ENCODE measurements at regions not wholly inside any gene's neighbourhood (a gene's known extent, or its start where the extent isn't known, plus 50 kb on each side); places are given as distances from the start of the nearest gene placed in this dataset.
A peak's percentile ranks its signal among the peaks of the same experiment; 100 is the strongest.

DNA sequence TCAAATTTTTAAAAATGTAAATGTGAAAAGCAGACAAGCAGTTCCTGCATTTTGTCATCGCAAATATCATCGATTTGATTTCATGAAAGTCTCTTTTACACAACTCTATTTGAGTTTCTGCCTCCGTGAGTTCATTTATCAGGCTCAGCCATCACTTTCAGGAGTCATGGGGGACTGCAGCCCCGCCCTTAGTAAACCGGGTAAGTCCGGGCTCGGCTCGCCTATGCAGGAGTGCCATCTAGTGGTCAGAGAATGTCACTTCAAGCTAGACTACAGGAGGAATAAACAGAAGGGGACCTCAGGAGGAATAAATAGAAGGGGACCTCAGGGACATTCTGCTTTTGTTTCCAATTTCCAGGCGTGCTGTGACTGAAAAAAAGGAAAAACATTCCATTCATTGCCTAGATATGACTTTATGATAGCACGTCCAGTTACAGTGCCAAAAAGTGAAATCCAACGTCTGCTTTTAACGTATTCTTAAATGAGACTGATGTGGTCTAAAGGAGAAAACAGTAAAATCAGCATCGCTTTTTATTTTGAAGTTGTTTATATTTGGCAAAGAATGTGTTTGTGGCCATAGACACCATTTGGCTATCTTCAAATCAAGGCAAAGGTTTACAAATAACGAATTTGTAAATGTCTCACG is 333.9 kb downstream of the HACE1 start (continued):
- TF ChIP-seq, protein P1, sequence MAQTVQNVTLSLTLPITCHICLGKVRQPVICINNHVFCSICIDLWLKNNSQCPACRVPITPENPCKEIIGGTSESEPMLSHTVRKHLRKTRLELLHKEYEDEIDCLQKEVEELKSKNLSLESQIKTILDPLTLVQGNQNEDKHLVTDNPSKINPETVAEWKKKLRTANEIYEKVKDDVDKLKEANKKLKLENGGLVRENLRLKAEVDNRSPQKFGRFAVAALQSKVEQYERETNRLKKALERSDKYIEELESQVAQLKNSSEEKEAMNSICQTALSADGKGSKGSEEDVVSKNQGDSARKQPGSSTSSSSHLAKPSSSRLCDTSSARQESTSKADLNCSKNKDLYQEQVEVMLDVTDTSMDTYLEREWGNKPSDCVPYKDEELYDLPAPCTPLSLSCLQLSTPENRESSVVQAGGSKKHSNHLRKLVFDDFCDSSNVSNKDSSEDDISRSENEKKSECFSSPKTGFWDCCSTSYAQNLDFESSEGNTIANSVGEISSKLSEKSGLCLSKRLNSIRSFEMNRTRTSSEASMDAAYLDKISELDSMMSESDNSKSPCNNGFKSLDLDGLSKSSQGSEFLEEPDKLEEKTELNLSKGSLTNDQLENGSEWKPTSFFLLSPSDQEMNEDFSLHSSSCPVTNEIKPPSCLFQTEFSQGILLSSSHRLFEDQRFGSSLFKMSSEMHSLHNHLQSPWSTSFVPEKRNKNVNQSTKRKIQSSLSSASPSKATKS (CRISPR knock-in tag; IDR thresholded peaks at IDR 0.05): no peak
- peak; percentile 54; the same call in 1 of the 2 replicates for TF ChIP-seq ARID2 (IDR thresholded peaks at IDR 0.05)
- TF ChIP-seq ZNF239 (CRISPR knock-in tag; IDR thresholded peaks at IDR 0.05): no peak
- TF ChIP-seq, protein P2, sequence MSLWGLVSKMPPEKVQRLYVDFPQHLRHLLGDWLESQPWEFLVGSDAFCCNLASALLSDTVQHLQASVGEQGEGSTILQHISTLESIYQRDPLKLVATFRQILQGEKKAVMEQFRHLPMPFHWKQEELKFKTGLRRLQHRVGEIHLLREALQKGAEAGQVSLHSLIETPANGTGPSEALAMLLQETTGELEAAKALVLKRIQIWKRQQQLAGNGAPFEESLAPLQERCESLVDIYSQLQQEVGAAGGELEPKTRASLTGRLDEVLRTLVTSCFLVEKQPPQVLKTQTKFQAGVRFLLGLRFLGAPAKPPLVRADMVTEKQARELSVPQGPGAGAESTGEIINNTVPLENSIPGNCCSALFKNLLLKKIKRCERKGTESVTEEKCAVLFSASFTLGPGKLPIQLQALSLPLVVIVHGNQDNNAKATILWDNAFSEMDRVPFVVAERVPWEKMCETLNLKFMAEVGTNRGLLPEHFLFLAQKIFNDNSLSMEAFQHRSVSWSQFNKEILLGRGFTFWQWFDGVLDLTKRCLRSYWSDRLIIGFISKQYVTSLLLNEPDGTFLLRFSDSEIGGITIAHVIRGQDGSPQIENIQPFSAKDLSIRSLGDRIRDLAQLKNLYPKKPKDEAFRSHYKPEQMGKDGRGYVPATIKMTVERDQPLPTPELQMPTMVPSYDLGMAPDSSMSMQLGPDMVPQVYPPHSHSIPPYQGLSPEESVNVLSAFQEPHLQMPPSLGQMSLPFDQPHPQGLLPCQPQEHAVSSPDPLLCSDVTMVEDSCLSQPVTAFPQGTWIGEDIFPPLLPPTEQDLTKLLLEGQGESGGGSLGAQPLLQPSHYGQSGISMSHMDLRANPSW (CRISPR knock-in tag; IDR thresholded peaks at IDR 0.05): no peak
- TF ChIP-seq MCM3 (IDR thresholded peaks at IDR 0.05): no peak
- TF ChIP-seq, protein P3, sequence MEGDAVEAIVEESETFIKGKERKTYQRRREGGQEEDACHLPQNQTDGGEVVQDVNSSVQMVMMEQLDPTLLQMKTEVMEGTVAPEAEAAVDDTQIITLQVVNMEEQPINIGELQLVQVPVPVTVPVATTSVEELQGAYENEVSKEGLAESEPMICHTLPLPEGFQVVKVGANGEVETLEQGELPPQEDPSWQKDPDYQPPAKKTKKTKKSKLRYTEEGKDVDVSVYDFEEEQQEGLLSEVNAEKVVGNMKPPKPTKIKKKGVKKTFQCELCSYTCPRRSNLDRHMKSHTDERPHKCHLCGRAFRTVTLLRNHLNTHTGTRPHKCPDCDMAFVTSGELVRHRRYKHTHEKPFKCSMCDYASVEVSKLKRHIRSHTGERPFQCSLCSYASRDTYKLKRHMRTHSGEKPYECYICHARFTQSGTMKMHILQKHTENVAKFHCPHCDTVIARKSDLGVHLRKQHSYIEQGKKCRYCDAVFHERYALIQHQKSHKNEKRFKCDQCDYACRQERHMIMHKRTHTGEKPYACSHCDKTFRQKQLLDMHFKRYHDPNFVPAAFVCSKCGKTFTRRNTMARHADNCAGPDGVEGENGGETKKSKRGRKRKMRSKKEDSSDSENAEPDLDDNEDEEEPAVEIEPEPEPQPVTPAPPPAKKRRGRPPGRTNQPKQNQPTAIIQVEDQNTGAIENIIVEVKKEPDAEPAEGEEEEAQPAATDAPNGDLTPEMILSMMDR (IDR thresholded peaks at IDR 0.05 in 2 of 3, conservative IDR thresholded peaks at IDR 0.05 in 1 of 3; ENCODE audit: insufficient read depth in 2 of 3, low read depth in 1 of 3, low read length in 3 of 3): peak; percentile 81 to 94 (median 87)
- no peak for TF ChIP-seq PRMT5 (CRISPR knock-in tag; IDR thresholded peaks at IDR 0.05)
- TF ChIP-seq IFI16 (CRISPR knock-in tag; IDR thresholded peaks at IDR 0.05): no peak
- TF ChIP-seq KLF1 (tag; IDR thresholded peaks at IDR 0.05): no peak
- TF ChIP-seq, protein P4, sequence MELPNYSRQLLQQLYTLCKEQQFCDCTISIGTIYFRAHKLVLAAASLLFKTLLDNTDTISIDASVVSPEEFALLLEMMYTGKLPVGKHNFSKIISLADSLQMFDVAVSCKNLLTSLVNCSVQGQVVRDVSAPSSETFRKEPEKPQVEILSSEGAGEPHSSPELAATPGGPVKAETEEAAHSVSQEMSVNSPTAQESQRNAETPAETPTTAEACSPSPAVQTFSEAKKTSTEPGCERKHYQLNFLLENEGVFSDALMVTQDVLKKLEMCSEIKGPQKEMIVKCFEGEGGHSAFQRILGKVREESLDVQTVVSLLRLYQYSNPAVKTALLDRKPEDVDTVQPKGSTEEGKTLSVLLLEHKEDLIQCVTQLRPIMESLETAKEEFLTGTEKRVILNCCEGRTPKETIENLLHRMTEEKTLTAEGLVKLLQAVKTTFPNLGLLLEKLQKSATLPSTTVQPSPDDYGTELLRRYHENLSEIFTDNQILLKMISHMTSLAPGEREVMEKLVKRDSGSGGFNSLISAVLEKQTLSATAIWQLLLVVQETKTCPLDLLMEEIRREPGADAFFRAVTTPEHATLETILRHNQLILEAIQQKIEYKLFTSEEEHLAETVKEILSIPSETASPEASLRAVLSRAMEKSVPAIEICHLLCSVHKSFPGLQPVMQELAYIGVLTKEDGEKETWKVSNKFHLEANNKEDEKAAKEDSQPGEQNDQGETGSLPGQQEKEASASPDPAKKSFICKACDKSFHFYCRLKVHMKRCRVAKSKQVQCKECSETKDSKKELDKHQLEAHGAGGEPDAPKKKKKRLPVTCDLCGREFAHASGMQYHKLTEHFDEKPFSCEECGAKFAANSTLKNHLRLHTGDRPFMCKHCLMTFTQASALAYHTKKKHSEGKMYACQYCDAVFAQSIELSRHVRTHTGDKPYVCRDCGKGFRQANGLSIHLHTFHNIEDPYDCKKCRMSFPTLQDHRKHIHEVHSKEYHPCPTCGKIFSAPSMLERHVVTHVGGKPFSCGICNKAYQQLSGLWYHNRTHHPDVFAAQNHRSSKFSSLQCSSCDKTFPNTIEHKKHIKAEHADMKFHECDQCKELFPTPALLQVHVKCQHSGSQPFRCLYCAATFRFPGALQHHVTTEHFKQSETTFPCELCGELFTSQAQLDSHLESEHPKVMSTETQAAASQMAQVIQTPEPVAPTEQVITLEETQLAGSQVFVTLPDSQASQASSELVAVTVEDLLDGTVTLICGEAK (IDR thresholded peaks at IDR 0.05): no peak
- TF ChIP-seq, protein P4 (CRISPR knock-in tag; IDR thresholded peaks at IDR 0.05): no peak
